ENCODE measurements at regions not wholly inside any gene's neighbourhood (a gene's known extent, or its start where the extent isn't known, plus 50 kb on each side); places are given as distances from the start of the nearest gene placed in this dataset.

DNA sequence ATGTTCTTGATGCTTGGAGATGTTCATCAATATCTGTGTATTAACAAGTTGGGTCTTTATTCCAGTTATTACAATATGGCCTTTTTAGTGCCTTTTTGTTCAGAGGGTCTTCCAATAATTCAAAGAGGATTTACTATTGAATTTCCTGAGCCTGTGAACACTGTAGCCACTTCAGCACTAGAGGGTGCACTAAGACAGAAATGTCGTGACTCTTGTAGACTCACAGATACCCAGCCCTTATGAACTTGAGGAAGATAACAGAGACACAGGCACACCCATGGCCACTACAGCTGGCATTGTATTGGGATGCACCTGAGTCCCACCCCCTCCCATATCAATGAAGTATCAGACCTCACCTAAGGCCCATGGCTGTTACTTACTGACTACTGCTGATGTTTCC is 54.4 kb upstream of the ACTRT1 start:
- TF ChIP-seq, protein P1, sequence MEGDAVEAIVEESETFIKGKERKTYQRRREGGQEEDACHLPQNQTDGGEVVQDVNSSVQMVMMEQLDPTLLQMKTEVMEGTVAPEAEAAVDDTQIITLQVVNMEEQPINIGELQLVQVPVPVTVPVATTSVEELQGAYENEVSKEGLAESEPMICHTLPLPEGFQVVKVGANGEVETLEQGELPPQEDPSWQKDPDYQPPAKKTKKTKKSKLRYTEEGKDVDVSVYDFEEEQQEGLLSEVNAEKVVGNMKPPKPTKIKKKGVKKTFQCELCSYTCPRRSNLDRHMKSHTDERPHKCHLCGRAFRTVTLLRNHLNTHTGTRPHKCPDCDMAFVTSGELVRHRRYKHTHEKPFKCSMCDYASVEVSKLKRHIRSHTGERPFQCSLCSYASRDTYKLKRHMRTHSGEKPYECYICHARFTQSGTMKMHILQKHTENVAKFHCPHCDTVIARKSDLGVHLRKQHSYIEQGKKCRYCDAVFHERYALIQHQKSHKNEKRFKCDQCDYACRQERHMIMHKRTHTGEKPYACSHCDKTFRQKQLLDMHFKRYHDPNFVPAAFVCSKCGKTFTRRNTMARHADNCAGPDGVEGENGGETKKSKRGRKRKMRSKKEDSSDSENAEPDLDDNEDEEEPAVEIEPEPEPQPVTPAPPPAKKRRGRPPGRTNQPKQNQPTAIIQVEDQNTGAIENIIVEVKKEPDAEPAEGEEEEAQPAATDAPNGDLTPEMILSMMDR (IDR thresholded peaks at IDR 0.05), result peak; percentile 57

DNA sequence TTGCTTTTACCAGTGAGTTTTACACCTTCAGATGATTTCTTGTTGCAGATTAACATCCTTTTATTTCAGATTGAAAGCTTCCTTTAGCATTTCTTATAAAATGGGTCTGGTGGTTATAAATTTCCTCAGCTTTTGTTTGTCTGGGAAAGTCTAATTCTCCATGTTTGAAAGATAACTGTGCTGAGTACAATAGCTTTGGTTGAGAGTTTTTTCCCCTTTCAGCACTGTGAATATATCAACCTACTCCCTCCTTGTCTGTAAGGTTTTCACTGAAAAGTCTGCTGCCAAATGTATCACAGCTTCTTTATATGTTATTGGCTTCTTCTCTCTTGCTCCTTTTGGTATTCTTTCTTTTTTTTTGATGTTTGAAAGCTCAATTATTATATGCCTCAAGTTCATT is 53.5 kb upstream of the ACTRT1 start:
- TF ChIP-seq, protein P1 (IDR thresholded peaks at IDR 0.05), result no peak
